ENCODE measurements at regions not wholly inside any gene's neighbourhood (a gene's known extent, or its start where the extent isn't known, plus 50 kb on each side); places are given as distances from the start of the nearest gene placed in this dataset.
"Not testable (repeated sequence)": the region's sequence is repeated elsewhere in the genome, so short reads cannot be mapped to it uniquely, and the experiment has no call there.

- DNase-seq = no peak
Observed at GRCh38 chr18:56487801-56488200, 150.6 kb downstream of the TXNL1 start.

- DNase-seq = no peak
Observed at GRCh38 chr18:56483386-56483785, 155.0 kb downstream of the TXNL1 start.

GRCh38 chr18:56482813-56483212 lies 155.6 kb downstream of the TXNL1 start:
- not testable (repeated sequence) for DNase-seq

- DNase-seq = no peak
Observed at GRCh38 chr18:56481751-56482150, 156.6 kb downstream of the TXNL1 start.

GRCh38 chr18:56479841-56480240 lies 158.6 kb downstream of the TXNL1 start:
- DNase-seq = no peak

GRCh38 chr18:56475250-56475649 lies 163.1 kb downstream of the TXNL1 start:
- no peak for DNase-seq

- no peak for DNase-seq
Observed at GRCh38 chr18:56473400-56474024, 164.9 kb downstream of the TXNL1 start.

GRCh38 chr18:56470406-56471351 lies 167.7 kb downstream of the TXNL1 start:
- no peak for DNase-seq

- DNase-seq = no peak
Observed at GRCh38 chr18:56469582-56469981, 168.8 kb downstream of the TXNL1 start.

GRCh38 chr18:56468396-56468795 lies 170.0 kb downstream of the TXNL1 start:
- DNase-seq = no peak

GRCh38 chr18:56462276-56462675 lies 176.1 kb downstream of the TXNL1 start:
- no peak for DNase-seq

GRCh38 chr18:56461151-56461550 lies 177.2 kb downstream of the TXNL1 start:
- no peak for DNase-seq

GRCh38 chr18:56460581-56460980 lies 177.8 kb downstream of the TXNL1 start:
- no peak for DNase-seq

- no peak for DNase-seq
Observed at GRCh38 chr18:56458770-56459712, 179.4 kb downstream of the TXNL1 start.

GRCh38 chr18:56455874-56456273 lies 182.5 kb downstream of the TXNL1 start:
- no peak for DNase-seq

- DNase-seq = no peak
Observed at GRCh38 chr18:56455141-56455540, 183.3 kb downstream of the TXNL1 start.

GRCh38 chr18:56453631-56454030 lies 184.8 kb downstream of the TXNL1 start:
- no peak for DNase-seq

GRCh38 chr18:56451188-56451587 lies 187.2 kb downstream of the TXNL1 start:
- DNase-seq = no peak

- no peak for DNase-seq
Observed at GRCh38 chr18:56448751-56449150, 189.6 kb downstream of the TXNL1 start.

- no peak for DNase-seq
Observed at GRCh38 chr18:56445422-56445821, 193.0 kb downstream of the TXNL1 start.

- no peak for DNase-seq
Observed at GRCh38 chr18:56444201-56444600, 194.2 kb downstream of the TXNL1 start.

GRCh38 chr18:56443166-56443907 lies 195.1 kb downstream of the TXNL1 start:
- no peak for DNase-seq

Measured in CD4-positive, alpha-beta T cell treated with Interleukin-21 for 1 hour (primary cell).